A549 (cell line): ENCODE measurements at regions not wholly inside any gene's neighbourhood (a gene's known extent, or its start where the extent isn't known, plus 50 kb on each side); places are given as distances from the start of the nearest gene placed in this dataset.

Source experiments
- ATAC-seq, 2 experiments: fragments of 200-7000 bp in 1 of 2; fragments of >200 bp in 1 of 2; cut with Nextera tagmentation in 1 of 2; cut with Tn5 transposase in 1 of 2; 3 replicates each; pipeline versions ENCODE4 v1.8.0 to v1.9.1; 2018 to 2020; ENCODE audit warnings: mild to moderate bottlenecking in 1 of 2, moderate library complexity in 1 of 2
- CTCF ChIA-PET: fragments of 300-600 bp; sonication (Branson Sonifier 250); formaldehyde crosslinking; extraction: SDS; loops from one replicate; lab custom pipeline; 2021; ENCODE audit warnings: antibody characterized with exemption, inconsistent platforms; lab: Yijun Ruan, JAX
- POLR2A ChIA-PET: fragments of 350-600 bp; formaldehyde crosslinking; extraction: SDS; loops from one replicate; lab custom pipeline; 2021; ENCODE audit warnings: antibody characterized with exemption, inconsistent platforms; lab: Yijun Ruan, JAX
- DNase-seq, 2 experiments: peaks; one replicate each; pipeline versions ENCODE4 v3.0.0 to v3.0.0-alpha.2; 2011 to 2016; ENCODE audit warnings: low read depth in 1 of 2, low spot score in 1 of 2
- FAIRE-seq: peaks from 2 replicates; lab custom pipeline; 2011; peaks lifted over from hg19 to GRCh38; lab: Jason Lieb, UNC
- H3K27ac ChIP-seq, 2 experiments: fragments of >200 bp; sonication (Bioruptor Twin); formaldehyde crosslinking; 3 replicates each; pipeline ENCODE4 v1.5.1; 2016 to 2017
- H3K4me1 ChIP-seq: fragments of >200 bp; sonication (Bioruptor Twin); formaldehyde crosslinking; 3 replicates; pipeline ENCODE4 v1.6.1; 2016
- H3K4me2 ChIP-seq: fragments of >200 bp; sonication (Bioruptor Twin); formaldehyde crosslinking; 3 replicates; pipeline ENCODE4 v1.6.1; 2016
- H3K4me3 ChIP-seq: fragments of >200 bp; sonication (Bioruptor Twin); formaldehyde crosslinking; 3 replicates; pipeline ENCODE4 v1.5.1; 2016
- H3K9me3 ChIP-seq: fragments of >200 bp; sonication (Bioruptor Twin); formaldehyde crosslinking; 3 replicates; pipeline ENCODE4 v1.6.1; 2016
- ATOH8 ChIP-seq: fragments of 250-450 bp; sonication (Bioruptor Pico); IDR thresholded peaks from 2 replicates; pipeline ENCODE4 v1.5.0; 2020; ENCODE audit warnings: low read depth, mild to moderate bottlenecking, moderate library complexity
- BCL3 ChIP-seq: fragments of >200 bp; sonication (Bioruptor Twin); formaldehyde crosslinking; IDR thresholded peaks from 3 replicates; pipeline ENCODE4 v1.6.1; 2016
- BHLHE40 ChIP-seq: IDR thresholded peaks from 2 replicates; pipeline ENCODE4 v1.6.1; 2012; ENCODE audit warnings: low read depth, low read length, inconsistent platforms
- CBX2 ChIP-seq: fragments of 200-600 bp; sonication (generic); IDR thresholded peaks from 2 replicates; pipeline ENCODE4 v1.6.1; 2016; ENCODE audit warnings: low read depth, mild to moderate bottlenecking, borderline replicate concordance
- CEBPB ChIP-seq, 2 experiments: fragments of >200 bp in 1 of 2; sonication (Bioruptor Twin) in 1 of 2; formaldehyde crosslinking in 1 of 2; IDR thresholded peaks; 2 replicates each; pipeline ENCODE4 v1.6.1; 2012 to 2016
- CHD2 ChIP-seq: fragments of 150-350 bp; IDR thresholded peaks from 2 replicates; pipeline ENCODE4 v1.6.1; 2014; ENCODE audit warnings: low read length; ENCODE audit not compliant: partially characterized antibody
- CTCF ChIP-seq: fragments of >200 bp; sonication (Bioruptor Twin); formaldehyde crosslinking; IDR thresholded peaks from 3 replicates; pipeline ENCODE4 v1.5.1; 2016
- EHF ChIP-seq: fragments of 250-450 bp; sonication (Bioruptor Pico); IDR thresholded peaks from 2 replicates; pipeline ENCODE4 v1.5.0; 2020; ENCODE audit warnings: mild to moderate bottlenecking
- EHMT2 ChIP-seq: fragments of 200-600 bp; sonication (generic); IDR thresholded peaks from 2 replicates; pipeline ENCODE4 v1.6.1; 2016; ENCODE audit warnings: antibody characterized with exemption, low read depth, mild to moderate bottlenecking, moderate library complexity
- EP300 ChIP-seq, 2 experiments: fragments of >200 bp; sonication (Bioruptor Twin); formaldehyde crosslinking; IDR thresholded peaks; 2 replicates in 1 of 2; 3 replicates in 1 of 2; pipeline ENCODE4 v1.6.1; 2016 to 2017
- ESRRA ChIP-seq: fragments of 150-350 bp; IDR thresholded peaks from 2 replicates; pipeline ENCODE4 v1.6.1; 2014; ENCODE audit warnings: mild to moderate bottlenecking, low read length, borderline replicate concordance
- FOSL2 ChIP-seq, 2 experiments: fragments of 450-650 bp in 1 of 2; fragments of >200 bp in 1 of 2; sonication (Bioruptor Twin) in 1 of 2; formaldehyde crosslinking; IDR thresholded peaks; 2 replicates each; pipeline versions ENCODE4 v1.5.0 to v1.6.1; 2016 to 2020; ENCODE audit warnings: mild to moderate bottlenecking in 1 of 2, moderate library complexity in 1 of 2
- GATA3 ChIP-seq: IDR thresholded peaks from 2 replicates; pipeline ENCODE4 v1.6.1; 2012; ENCODE audit warnings: borderline replicate concordance
- HDAC2 ChIP-seq: fragments of 200-600 bp; sonication (generic); IDR thresholded peaks from 2 replicates; pipeline ENCODE4 v1.6.1; 2016
- HOXA7 ChIP-seq: fragments of 250-450 bp; sonication (Bioruptor Pico); IDR thresholded peaks from 2 replicates; pipeline ENCODE4 v1.5.0; 2020; ENCODE audit warnings: mild to moderate bottlenecking, moderate library complexity
- JUNB ChIP-seq: fragments of >200 bp; sonication (Bioruptor Twin); formaldehyde crosslinking; IDR thresholded peaks from 2 replicates; pipeline ENCODE4 v1.6.1; 2016
- MAX ChIP-seq: IDR thresholded peaks from 2 replicates; pipeline ENCODE4 v1.6.1; 2012
- MYC ChIP-seq: IDR thresholded peaks from 2 replicates; pipeline ENCODE4 v1.6.1; 2012; ENCODE audit warnings: mild to moderate bottlenecking, inconsistent platforms, low read length, improper control_type of control experiment, borderline replicate concordance
- NFE2L2 ChIP-seq: fragments of 150-350 bp; conservative IDR thresholded peaks from 2 replicates; pipeline ENCODE4 v1.6.1; 2014; ENCODE audit warnings: low read length
- NPAS2 ChIP-seq: fragments of 250-450 bp; sonication (Bioruptor Pico); IDR thresholded peaks from 2 replicates; pipeline ENCODE4 v1.8.0; 2022; ENCODE audit warnings: mild to moderate bottlenecking, moderate library complexity, borderline replicate concordance
- PBX3 ChIP-seq: IDR thresholded peaks from 2 replicates; pipeline ENCODE4 v1.6.1; 2012
- PHF8 ChIP-seq: fragments of 200-600 bp; sonication (generic); IDR thresholded peaks from 2 replicates; pipeline ENCODE4 v1.6.1; 2016; ENCODE audit warnings: low read depth, mild to moderate bottlenecking, antibody characterized with exemption, moderate library complexity, borderline replicate concordance
- POLR2AphosphoS2 ChIP-seq: conservative IDR thresholded peaks from 2 replicates; pipeline ENCODE4 v1.6.1; 2012; ENCODE audit warnings: low read length, improper control_type of control experiment, inconsistent platforms
- RAD21 ChIP-seq, 2 experiments: fragments of >200 bp in 1 of 2; sonication (Bioruptor Twin) in 1 of 2; formaldehyde crosslinking in 1 of 2; IDR thresholded peaks in 1 of 2; conservative IDR thresholded peaks in 1 of 2; 2 replicates in 1 of 2; 3 replicates in 1 of 2; pipeline ENCODE4 v1.6.1; 2012 to 2018; ENCODE audit warnings: inconsistent platforms in 1 of 2
- RCOR1 ChIP-seq: fragments of 150-350 bp; IDR thresholded peaks from 2 replicates; pipeline ENCODE4 v1.6.1; 2014; ENCODE audit warnings: antibody characterized with exemption, low read length, low read depth
- RNF2 ChIP-seq: fragments of 200-600 bp; sonication (generic); IDR thresholded peaks from 2 replicates; pipeline ENCODE4 v1.6.1; 2016; ENCODE audit warnings: low read depth, mild to moderate bottlenecking, antibody characterized with exemption, moderate library complexity, borderline replicate concordance
- SMC3 ChIP-seq: fragments of >200 bp; sonication (Bioruptor Twin); formaldehyde crosslinking; IDR thresholded peaks from 3 replicates; pipeline ENCODE4 v1.6.1; 2018; ENCODE audit warnings: inconsistent platforms
- TFCP2L1 ChIP-seq: fragments of 250-450 bp; sonication (Bioruptor Pico); IDR thresholded peaks from 2 replicates; pipeline ENCODE4 v1.5.0; 2021; ENCODE audit warnings: mild to moderate bottlenecking
- ZFP36 ChIP-seq: fragments of 450-650 bp; IDR thresholded peaks from 2 replicates; pipeline ENCODE4 v1.6.1; 2014; ENCODE audit warnings: borderline replicate concordance; ENCODE audit not compliant: partially characterized antibody
- WGBS: methylation state at CpG from one replicate; pipeline ENCODE4 v1.1.6; 2017; ENCODE audit errors: missing lambda C conversion rate; 5-methylcytosine and 5-hydroxymethylcytosine counted together

GRCh38 chr2:217407362-217407761, 547.5 kb upstream of the TNP1 start:
- WGBS, result 80% methylated on average over 3 of the region's 3 CpGs
- ChIA-PET CTCF (no interaction called here), POLR2A (no interaction called here)
- H3K9me3 ChIP-seq, result no peaks in the 10 kb centered on the region
- no peak overlapping the region for H3K4me3 ChIP-seq
- FAIRE-seq (no peak), DNase-seq (no peak), ATAC-seq (no peak)
- no peak for TF ChIP-seq EHF (CRISPR knock-in tag)
- TF ChIP-seq BCL3, result no peak
- TF ChIP-seq HOXA7 (CRISPR knock-in tag), result no peak
- H3K27ac ChIP-seq, result no peak overlapping the region
- peaks cover 14% of the 10 kb centered on the region for H3K4me1 ChIP-seq
- H3K4me2 ChIP-seq, result no peak overlapping the region

GRCh38 chr2:217404236-217404760, 544.4 kb upstream of the TNP1 start:
- ATAC-seq (no peak), FAIRE-seq (no peak), DNase-seq (no peak)
- WGBS, result 79% methylated on average over 2 of the region's 2 CpGs
- Histone ChIP-seq H3K9me3 (no peaks in the 10 kb centered on the region), H3K4me3 (no peak overlapping the region), H3K27ac (no peak overlapping the region), H3K4me2 (no peak overlapping the region), H3K4me1 (peaks cover 15% of the 10 kb centered on the region)
- POLR2A ChIA-PET, result no interaction called here
- TF ChIP-seq CTCF (no peak), ZFP36 (no peak), FOSL2 (IDR thresholded peaks at IDR 0.05) (no peak), FOSL2 (CRISPR knock-in tag; IDR thresholded peaks at IDR 0.05) (no peak), HOXA7 (CRISPR knock-in tag) (no peak), NFE2L2 (no peak), RAD21 (conservative IDR thresholded peaks at IDR 0.05 in 1 of 2, IDR thresholded peaks at IDR 0.05 in 1 of 2) (no peak), BHLHE40 (no peak), PBX3 (no peak), HDAC2 (no peak), EHMT2 (no peak), RNF2 (no peak), PHF8 (no peak), ESRRA (no peak)
- CTCF ChIA-PET, result no interaction called here

GRCh38 chr2:217402761-217403383, 543.0 kb upstream of the TNP1 start:
- ChIA-PET CTCF (interaction anchor here (0.5 to 0.8 kb wide), 2 partner anchors 10 to 222 kb away, joined by 3 to 5 read pairs; no protein-coding TSS in a partner anchor), POLR2A (no interaction called here)
- Histone ChIP-seq H3K9me3 (no peaks in the 10 kb centered on the region), H3K4me1 (peaks cover 15% of the 10 kb centered on the region), H3K4me3 (no peak overlapping the region), H3K4me2 (peak overlapping the region; percentile 57), H3K27ac (peak overlapping the region; percentile 38 to 65; a peak in 5 of 6 replicates)
- WGBS, result 26% methylated on average over 6 of the region's 6 CpGs
- no peak for ATAC-seq
- FAIRE-seq, result no peak
- DNase-seq, result peak in 1 of 2 experiments; percentile 45
- TF ChIP-seq NPAS2 (no peak), MAX (no peak), FOSL2 (IDR thresholded peaks at IDR 0.05) (no peak), FOSL2 (CRISPR knock-in tag; IDR thresholded peaks at IDR 0.05) (no peak), SMC3 (no peak; the same call in 2 of the 3 replicates), MYC (no peak), TFCP2L1 (CRISPR knock-in tag) (no peak), JUNB (no peak), EP300 (IDR thresholded peaks at IDR 0.05) (no peak), RCOR1 (no peak), CBX2 (no peak), POLR2AphosphoS2 (no peak), CEBPB (IDR thresholded peaks at IDR 0.05) (no peak), ATOH8 (CRISPR knock-in tag) (no peak), CHD2 (no peak), GATA3 (no peak)
